ENCODE measurements at regions not wholly inside any gene's neighbourhood (a gene's known extent, or its start where the extent isn't known, plus 50 kb on each side); places are given as distances from the start of the nearest gene placed in this dataset.

GRCh38 chr3:72345237-72345878 lies 502.9 kb downstream of the SHQ1 start:
- Histone ChIP-seq H3K18ac (ENCODE audit: extremely low read depth, low read length) (no peak overlapping the region), H4K91ac (replicated peaks; ENCODE audit: insufficient read length, low read length) (no peak overlapping the region), H3K79me2 (ENCODE audit: control insufficient read depth in 1 of 2, insufficient read depth in 2 of 2, low read length in 2 of 2) (no peaks in the 10 kb centered on the region), H2BK20ac (ENCODE audit: low read length) (no peak overlapping the region), H2BK5ac (ENCODE audit: low read depth, low read length) (no peak overlapping the region), H3K23ac (ENCODE audit: insufficient read length) (no peak overlapping the region), H3K9me3 (ENCODE audit: insufficient read depth in 2 of 2, low read depth in 1 of 2, low read length in 1 of 2) (0 out of 4 replicates have a peak, but pooled peaks cover 0 to 3% of the 10 kb centered on the region in 2 experiments), H3K9ac (replicated peaks in 1 of 4; ENCODE audit: extremely low read depth in 1 of 4, low read depth in 3 of 4, low read length in 3 of 4) (no peak overlapping the region), H3K27ac (ENCODE audit: low read depth, low read length) (no peak overlapping the region), H3K14ac (ENCODE audit: insufficient read length) (no peak overlapping the region), H3K56ac (replicated peaks; ENCODE audit: insufficient read length, low read depth, low read length) (no peak overlapping the region), H4K8ac (ENCODE audit: extremely low read depth, insufficient read depth, low read length) (no peak overlapping the region; the same call in 1 of the 2 replicates), H3K79me1 (ENCODE audit: low read depth, low read length) (no peaks in the 10 kb centered on the region), H4K20me1 (replicated peaks in 1 of 2; ENCODE audit: control insufficient read depth in 1 of 2, insufficient read depth in 2 of 2, low read length in 2 of 2) (no peaks in the 10 kb centered on the region), H2AK5ac (ENCODE audit: low read depth, low read length) (no peak overlapping the region), H3K4me2 (ENCODE audit: insufficient read depth in 1 of 2, low read depth in 2 of 2, low read length in 2 of 2) (no peak overlapping the region), H2BK12ac (ENCODE audit: low read depth, low read length) (no peak overlapping the region), H4K5ac (ENCODE audit: insufficient read length, low read depth, low read length) (no peak overlapping the region), H3K36me3 (ENCODE audit: control insufficient read depth in 2 of 4, insufficient read depth in 4 of 4, low read length in 3 of 4) (no peaks in the 10 kb centered on the region), H2AFZ (ENCODE audit: low read length) (no peak overlapping the region), H3K27me3 (replicated peaks in 1 of 4; ENCODE audit: control insufficient read depth in 3 of 4, extremely low read depth in 1 of 4, insufficient read depth in 3 of 4, low read length in 3 of 4) (no peaks in the 10 kb centered on the region), H3K4me1 (replicated peaks in 1 of 4; ENCODE audit: control insufficient read depth in 3 of 4, insufficient read depth in 4 of 4, low read length in 3 of 4) (peaks cover 0 to 2% (median 0%) of the 10 kb centered on the region in 4 experiments; a peak in 1 of 7 replicates), H3K23me2 (ENCODE audit: low read depth, low read length) (no peaks in the 10 kb centered on the region), H2BK15ac (ENCODE audit: low read length) (no peak overlapping the region), H2BK120ac (replicated peaks; ENCODE audit: low read depth, low read length) (no peak overlapping the region), H3K4me3 (ENCODE audit: extremely low read depth in 1 of 4, insufficient read depth in 2 of 4, low read depth in 3 of 4, low read length in 4 of 4) (no peak overlapping the region), H3K4ac (replicated peaks; ENCODE audit: insufficient read length, low read depth, low read length) (no peak overlapping the region)
- TF ChIP-seq POU5F1 (IDR thresholded peaks at IDR 0.05; ENCODE audit: low read depth, low read length) (no peak), SP1 (IDR thresholded peaks at IDR 0.05; ENCODE audit: low read depth, low read length) (no peak), RBBP5 (IDR thresholded peaks at IDR 0.05; ENCODE audit: borderline replicate concordance, low read depth, low read length) (no peak), MAFK (IDR thresholded peaks at IDR 0.05; ENCODE audit: low read depth, low read length) (no peak), YY1 (IDR thresholded peaks at IDR 0.05; ENCODE audit: low read depth, low read length) (no peak)
- WGBS, 2 experiments (ENCODE audit: extremely low coverage in 1 of 2, insufficient coverage in 1 of 2, insufficient read length in 1 of 2, insufficient replicate concordance in 2 of 2, low coverage in 1 of 2, low lambda C conversion rate in 2 of 2, missing lambda C conversion rate in 1 of 2): 86% methylated on average over 7 of the region's 7 CpGs; no CpG with 5 or more reads in 1 of the 2 experiments
- ChIA-PET CTCF (ENCODE audit: partially characterized antibody) (no interaction called here), POLR2A (ENCODE audit: partially characterized antibody) (interaction anchor here (0.6 kb wide), 1 partner anchor 140 kb away, joined by 3 read pairs; no protein-coding TSS in a partner anchor)
- FAIRE-seq: no peak
- no peak for DNase-seq (ENCODE audit: low read depth in 1 of 2, low spot score in 2 of 2)

Data from H1 (cell line).